GM21515 (cell line): ENCODE measurements at regions not wholly inside any gene's neighbourhood (a gene's known extent, or its start where the extent isn't known, plus 50 kb on each side); places are given as distances from the start of the nearest gene placed in this dataset.

Source experiments
- ATAC-seq: cut with Tn5 transposase; IDR thresholded peaks from one replicate; pipeline ENCODE4 v1.9.1; 2021; ENCODE audit not compliant: unreplicated experiment

DNA sequence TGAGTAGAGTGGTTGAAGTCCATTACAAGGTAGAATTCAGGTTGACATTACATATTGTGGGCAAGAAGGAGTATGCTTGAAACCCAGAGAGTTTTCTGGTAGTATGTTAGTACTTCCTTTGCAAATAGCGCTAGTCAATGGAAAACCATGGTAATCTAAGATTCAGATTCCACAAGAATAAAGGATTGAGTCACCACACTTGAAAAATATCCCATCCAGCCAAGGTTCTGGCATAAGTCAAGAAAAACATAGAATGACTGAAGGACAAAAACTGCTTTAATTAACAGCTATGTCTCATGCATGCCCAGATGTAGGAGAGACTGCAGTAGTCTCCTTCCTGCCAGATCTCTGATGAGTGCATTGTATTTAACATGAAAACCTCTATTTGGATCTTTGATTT, 469.8 kb downstream of the BMP2 start:
- ATAC-seq: no peak

DNA sequence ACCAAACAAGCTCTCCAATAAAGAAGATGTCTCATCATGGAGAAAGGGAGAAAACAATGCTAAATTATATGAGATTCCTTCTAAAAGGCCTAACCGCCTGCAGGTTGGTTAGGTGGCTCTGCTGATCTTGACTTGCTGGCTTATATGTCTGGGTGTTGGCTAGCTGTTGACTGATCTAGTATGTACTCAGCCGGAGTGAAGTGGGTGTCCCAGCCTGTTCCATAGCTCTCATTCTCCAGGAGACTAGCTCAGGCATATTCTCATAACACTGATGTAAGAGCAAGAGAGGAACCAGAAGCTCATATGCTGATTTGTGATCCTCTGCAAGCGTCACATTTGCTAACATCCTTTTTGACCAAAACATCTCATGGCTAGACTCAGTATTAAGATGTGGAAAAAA, 473.0 kb downstream of the BMP2 start:
- no peak for ATAC-seq

GRCh38 chr20:7248281-7249201, 481.1 kb downstream of the BMP2 start:
- no peak for ATAC-seq

- no peak for ATAC-seq
Observed at GRCh38 chr20:7250337-7250736, 482.9 kb downstream of the BMP2 start.

- no peak for ATAC-seq
Observed at GRCh38 chr20:7257099-7257498, 489.6 kb downstream of the BMP2 start.

DNA sequence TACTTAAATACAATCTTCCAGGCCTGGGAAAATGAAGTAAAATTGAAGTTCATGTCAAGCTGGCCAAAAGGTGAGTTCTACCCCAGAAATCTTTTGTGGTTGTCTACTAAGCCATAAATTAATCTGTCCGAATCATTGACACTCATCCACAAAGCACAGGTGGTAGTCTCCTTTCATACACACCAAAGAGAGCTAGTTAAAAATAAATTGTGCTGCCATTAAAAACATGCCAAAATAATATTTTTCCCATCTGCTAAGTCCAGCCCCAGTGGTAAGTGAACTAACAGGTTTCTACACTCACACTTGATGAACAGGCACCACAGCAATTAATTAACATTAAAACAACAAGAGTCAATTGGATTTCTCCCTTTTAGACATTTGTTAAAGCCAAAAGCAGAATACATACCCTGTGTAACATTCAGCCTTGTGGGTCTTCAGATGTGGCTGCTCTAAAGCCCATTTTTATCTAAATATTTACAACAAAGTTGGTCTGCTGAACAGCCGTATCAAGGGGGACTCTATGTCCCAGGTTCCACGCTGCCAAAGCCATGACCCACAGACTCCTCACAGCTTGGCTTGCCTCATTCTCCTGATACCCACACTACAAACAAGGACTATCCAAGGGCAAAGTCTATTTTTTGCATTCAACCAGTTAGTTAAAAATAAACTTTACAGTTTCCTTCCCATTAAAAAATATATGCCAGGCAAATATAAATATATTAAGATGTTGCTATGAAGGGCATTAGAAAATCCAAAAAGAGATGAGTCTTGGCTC, 490.4 kb downstream of the BMP2 start:
- ATAC-seq: no peak

GRCh38 chr20:7262803-7263202, 495.3 kb downstream of the BMP2 start:
- ATAC-seq: no peak

GRCh38 chr20:7264137-7264536, 496.7 kb downstream of the BMP2 start:
- no peak for ATAC-seq

GRCh38 chr20:7269452-7269851, 502.0 kb downstream of the BMP2 start:
- no peak for ATAC-seq

DNA sequence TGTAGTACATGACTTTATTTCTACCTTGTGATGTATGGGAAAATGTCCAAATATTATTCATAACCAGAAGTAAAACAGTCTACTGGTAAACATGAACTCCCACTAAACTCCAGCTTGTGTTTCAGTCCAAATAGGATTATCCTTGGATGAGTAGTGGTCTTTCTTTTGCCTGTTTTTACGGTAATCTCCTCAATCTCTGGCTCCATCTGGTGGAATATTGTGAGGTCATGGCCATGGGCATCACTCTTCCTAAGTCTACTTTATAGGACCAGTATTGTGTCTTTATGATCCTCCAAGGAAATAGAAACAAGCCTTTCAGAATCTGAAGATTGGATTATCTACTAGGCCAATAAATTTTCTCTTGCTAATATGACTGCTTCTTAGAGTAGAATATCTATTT, 505.0 kb downstream of the BMP2 start:
- no peak for ATAC-seq

DNA sequence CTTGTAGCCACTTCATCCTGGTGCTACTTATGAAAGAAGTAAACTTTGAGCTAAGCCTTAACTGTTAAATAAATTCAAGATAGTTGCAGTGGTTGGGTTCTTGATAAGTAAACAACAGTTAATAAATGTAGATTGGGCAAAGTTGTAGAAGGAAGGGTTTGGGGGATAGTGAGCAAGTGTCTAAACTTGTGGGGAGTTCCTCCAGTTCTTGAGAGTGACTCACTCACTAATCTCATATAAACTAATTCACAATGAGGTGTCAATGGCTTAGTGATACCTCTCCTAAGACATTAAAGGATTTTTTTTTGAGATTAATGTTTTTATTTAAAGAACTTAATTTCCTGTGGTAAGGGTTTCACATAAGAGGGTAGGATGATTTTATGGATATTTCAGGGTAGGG, 507.4 kb downstream of the BMP2 start:
- no peak for ATAC-seq

DNA sequence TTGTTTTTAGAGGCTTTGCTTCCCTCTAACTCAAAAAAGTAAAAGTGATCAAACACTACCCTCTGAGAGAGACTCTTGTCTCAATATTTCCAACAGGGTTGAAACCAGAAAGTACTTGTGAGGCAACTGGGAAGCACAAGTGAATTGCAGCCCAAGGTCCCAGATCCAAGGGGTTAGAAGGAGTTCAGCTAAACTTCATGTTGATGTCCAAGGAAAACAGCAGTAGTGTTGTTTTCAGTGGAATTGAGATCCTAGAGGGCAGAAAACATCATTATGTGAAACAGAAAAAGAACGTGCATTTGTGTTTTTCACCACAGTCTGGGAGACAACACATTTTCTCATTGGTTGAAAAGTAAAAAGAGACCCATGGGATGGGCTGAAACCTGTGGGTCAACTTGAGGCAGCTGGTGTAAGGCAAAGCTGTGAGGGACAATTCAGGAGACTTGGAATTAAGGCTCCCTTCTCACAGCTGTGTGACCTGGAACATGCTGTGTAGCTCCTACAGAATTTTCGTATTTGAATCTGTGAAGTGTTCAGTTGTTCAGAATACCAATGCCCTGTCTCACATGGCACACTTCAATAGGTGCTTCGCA, 508.3 kb downstream of the BMP2 start:
- ATAC-seq: no peak

DNA sequence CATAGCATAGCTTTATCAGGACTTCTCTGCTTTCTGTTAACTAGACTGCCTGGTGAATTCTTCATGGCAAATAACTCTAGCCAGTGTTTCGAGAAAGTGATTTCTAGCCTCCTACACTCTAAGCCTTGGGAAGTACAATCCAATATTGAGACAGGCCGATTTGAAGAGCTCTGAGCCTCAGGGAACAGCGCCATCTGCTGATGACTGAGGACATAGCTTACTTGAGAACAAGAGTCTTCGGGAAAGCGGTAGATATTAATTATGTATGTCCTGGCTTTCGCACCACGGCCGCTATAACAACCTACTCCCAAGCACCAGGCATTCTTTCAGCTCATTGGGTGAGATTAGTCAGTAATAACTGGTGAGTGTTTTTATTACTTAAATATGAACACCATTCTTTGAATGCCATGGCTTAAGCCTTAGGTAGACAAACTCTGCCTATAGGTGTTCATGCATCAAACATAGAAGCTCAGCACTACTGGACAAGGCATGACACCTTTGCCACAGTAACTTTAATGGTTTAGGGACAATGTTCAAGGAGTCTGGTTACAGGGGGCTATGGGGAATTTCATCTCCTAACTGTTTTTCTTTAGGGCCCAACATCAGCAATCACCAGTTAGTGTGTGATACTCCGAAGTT, 518.6 kb downstream of the BMP2 start:
- ATAC-seq: peak; percentile 58

DNA sequence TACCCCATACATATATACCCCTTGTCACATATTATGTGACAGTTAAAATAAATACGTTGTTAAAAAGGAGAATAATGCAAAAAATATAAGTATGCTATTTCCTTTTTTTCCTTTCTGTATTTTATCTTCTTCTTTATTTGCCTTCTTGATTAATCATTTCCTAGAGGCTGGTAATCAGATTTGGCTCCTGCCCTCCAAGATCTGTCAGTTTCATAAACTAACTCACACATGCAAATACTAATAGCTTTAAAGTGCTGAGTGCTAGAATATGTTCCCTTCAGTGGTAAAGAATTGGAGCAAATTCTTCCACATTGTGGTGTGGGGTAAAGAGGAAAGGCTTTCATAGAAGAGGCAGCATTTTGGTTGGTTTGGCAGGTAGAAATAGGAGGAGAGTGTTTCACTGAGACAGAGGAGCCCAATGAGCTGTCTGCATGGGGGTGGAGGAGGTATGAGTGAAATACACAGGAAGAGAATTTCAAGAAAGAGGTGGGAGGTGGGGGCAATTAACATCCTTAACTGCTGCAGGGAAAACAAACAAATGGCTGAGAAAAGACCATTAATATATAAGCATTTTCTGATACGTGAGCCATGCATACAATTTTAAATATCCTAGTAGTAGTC, 523.9 kb downstream of the BMP2 start:
- ATAC-seq: no peak

GRCh38 chr20:7291946-7292345, 524.5 kb downstream of the BMP2 start:
- no peak for ATAC-seq

DNA sequence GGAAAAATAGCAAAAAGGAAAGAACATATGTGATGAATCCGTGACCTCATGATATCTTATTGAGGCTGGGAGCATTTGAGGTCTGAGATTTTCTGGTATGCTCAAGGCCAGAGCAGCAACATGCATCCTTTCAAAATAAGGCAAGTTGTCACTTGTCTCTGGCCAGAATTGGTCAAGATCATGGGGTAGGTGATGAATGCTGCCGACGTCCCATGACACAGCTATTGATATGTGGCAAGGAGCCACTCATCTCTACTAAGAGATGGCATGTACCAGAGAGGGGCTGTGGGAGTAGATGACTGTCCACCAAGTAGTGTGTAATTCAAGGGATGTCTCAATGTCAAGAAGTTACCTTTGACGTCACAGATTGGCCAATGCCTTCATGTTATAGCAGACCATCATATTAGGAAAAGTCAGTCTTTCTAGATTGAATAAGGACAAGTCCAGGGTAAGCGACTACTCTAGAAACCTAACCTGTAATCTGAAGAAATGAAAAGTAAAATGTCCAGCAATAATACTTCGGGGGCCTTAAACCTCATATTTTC, 527.4 kb downstream of the BMP2 start:
- ATAC-seq: no peak

DNA sequence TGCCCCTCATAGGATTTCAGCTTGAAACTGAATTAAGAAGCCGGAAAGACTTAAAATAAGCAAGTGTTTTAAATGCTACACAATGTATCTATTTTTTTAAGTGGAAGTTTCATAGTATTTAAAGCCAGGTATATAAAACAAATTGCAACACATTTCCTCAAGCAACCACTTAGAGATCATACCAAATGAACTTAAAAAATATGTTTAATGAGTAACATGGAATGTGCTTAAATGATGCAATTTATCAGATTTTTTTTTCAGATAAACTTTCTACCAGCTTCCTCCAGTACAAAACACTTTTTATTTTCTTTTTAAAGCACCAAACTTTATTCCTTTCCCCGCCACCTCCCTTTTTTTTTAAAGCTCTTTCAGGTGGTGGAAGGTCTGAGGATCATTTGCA, 534.3 kb downstream of the BMP2 start:
- ATAC-seq: no peak

GRCh38 chr20:7302250-7302649, 534.8 kb downstream of the BMP2 start:
- ATAC-seq: no peak

DNA sequence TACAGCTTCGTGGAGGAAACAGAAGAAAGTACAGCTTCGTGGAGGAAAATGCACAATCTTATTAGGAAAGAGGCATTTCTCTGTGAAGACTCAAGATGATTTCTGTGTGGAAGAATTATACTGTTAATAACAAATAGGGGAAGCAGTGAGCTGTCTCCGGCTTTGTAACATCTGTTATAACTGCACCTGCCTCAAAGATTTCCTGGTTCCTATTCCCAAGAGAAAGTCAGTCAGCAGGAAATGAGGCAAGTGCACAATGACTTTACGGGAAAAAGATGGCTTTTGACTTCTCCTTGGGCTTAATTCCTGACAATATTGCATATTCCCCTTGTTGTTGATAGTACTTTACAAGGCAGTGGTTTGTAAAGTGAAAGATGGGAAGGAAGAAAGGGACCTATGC, 538.5 kb downstream of the BMP2 start:
- ATAC-seq: no peak

DNA sequence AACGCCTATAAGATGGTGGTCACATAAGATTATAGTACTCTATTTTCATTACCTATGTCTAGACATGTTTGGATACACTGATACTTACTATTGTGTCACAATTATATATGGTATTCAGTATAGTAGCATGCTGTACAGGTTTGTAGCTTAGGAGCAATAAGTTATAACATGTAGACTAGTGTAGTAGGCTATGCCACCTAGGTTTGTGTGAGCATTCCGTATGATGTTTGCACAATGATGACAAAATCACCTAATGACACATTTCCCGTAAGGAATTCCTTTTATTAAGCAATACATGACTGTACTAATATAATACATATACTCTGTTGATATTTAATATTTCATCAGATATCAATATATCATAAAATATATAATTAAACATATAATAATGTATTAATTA, 540.7 kb downstream of the BMP2 start:
- no peak for ATAC-seq

DNA sequence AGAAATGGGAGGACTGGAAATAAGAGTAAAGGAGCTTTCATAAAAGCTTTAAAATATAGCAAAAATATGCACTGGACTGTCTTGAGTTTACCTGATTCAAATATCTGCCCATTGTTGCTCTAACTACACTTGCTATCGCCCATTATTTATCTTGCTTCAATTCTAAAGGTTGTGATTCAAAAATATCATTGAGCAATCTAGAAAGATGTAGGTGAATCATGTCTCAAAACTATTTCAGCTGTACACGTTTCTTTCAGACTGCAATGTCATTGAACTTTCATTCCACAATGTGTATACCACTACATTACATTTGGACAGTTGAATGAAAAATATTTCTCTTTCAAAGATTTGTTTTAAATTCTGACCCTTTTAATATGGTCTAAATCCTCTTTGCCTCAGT, 545.6 kb downstream of the BMP2 start:
- no peak for ATAC-seq
